ENCODE measurements at regions not wholly inside any gene's neighbourhood (a gene's known extent, or its start where the extent isn't known, plus 50 kb on each side); places are given as distances from the start of the nearest gene placed in this dataset.

DNA sequence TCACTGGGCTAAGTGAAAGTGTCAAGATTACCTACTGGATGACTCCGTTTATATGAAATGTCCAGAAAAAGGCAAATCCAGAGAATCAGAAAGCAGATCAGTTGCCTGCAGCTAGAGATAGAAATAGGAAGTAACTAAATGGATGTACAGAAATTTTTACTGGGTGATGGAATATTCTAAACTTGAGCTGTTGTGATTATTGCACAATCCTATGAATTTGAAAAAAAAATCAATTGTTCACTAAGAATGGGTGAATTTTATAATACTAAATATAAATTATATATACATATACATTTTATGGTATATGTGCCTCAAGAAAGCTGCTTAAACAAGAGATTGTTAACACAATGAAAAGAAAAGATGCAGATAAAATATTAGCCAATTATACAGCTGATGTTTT lies 181.1 kb upstream of the C16orf82 start:
- ATAC-seq = no peak
- Mint-ChIP-seq H3K36me3 (no peaks in the 10 kb centered on the region; the same call in 1 of the 2 replicates), H3K9me3 (peaks cover 23% of the 10 kb centered on the region), H3K4me3 (no peak overlapping the region), H3K27me3 (ENCODE audit: low read depth) (no peaks in the 10 kb centered on the region; the same call in 1 of the 2 replicates), H3K4me1 (no peaks in the 10 kb centered on the region), H3K27ac (no peak overlapping the region)
- DNase-seq (ENCODE audit: low spot score) = no peak
- CTCF ChIA-PET = no interaction called here
- TF ChIP-seq ATF1 (CRISPR knock-in tag; IDR thresholded peaks at IDR 0.05) (no peak), RORB (CRISPR knock-in tag; IDR thresholded peaks at IDR 0.05) (no peak), NR3C1 (CRISPR knock-in tag; conservative IDR thresholded peaks at IDR 0.05; ENCODE audit: low read depth) (no peak), SMAD3 (CRISPR knock-in tag; IDR thresholded peaks at IDR 0.05; ENCODE audit: borderline replicate concordance) (no peak), ZNF121 (CRISPR knock-in tag; IDR thresholded peaks at IDR 0.05) (no peak), ZNF423 (CRISPR knock-in tag; IDR thresholded peaks at IDR 0.05) (no peak)
- TF ChIP-seq, protein P1, sequence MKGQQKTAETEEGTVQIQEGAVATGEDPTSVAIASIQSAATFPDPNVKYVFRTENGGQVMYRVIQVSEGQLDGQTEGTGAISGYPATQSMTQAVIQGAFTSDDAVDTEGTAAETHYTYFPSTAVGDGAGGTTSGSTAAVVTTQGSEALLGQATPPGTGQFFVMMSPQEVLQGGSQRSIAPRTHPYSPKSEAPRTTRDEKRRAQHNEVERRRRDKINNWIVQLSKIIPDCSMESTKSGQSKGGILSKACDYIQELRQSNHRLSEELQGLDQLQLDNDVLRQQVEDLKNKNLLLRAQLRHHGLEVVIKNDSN (CRISPR knock-in tag; IDR thresholded peaks at IDR 0.05) = no peak
- TF ChIP-seq, protein P2, sequence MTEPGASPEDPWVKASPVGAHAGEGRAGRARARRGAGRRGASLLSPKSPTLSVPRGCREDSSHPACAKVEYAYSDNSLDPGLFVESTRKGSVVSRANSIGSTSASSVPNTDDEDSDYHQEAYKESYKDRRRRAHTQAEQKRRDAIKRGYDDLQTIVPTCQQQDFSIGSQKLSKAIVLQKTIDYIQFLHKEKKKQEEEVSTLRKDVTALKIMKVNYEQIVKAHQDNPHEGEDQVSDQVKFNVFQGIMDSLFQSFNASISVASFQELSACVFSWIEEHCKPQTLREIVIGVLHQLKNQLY (CRISPR knock-in tag; IDR thresholded peaks at IDR 0.05) = no peak
- TF ChIP-seq, protein P3, sequence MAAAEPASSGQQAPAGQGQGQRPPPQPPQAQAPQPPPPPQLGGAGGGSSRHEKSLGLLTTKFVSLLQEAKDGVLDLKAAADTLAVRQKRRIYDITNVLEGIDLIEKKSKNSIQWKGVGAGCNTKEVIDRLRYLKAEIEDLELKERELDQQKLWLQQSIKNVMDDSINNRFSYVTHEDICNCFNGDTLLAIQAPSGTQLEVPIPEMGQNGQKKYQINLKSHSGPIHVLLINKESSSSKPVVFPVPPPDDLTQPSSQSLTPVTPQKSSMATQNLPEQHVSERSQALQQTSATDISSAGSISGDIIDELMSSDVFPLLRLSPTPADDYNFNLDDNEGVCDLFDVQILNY (CRISPR knock-in tag; IDR thresholded peaks at IDR 0.05) = no peak
- TF ChIP-seq, protein P4, sequence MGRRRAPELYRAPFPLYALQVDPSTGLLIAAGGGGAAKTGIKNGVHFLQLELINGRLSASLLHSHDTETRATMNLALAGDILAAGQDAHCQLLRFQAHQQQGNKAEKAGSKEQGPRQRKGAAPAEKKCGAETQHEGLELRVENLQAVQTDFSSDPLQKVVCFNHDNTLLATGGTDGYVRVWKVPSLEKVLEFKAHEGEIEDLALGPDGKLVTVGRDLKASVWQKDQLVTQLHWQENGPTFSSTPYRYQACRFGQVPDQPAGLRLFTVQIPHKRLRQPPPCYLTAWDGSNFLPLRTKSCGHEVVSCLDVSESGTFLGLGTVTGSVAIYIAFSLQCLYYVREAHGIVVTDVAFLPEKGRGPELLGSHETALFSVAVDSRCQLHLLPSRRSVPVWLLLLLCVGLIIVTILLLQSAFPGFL (CRISPR knock-in tag; IDR thresholded peaks at IDR 0.05; ENCODE audit: borderline replicate concordance) = no peak
- TF ChIP-seq, protein P5, sequence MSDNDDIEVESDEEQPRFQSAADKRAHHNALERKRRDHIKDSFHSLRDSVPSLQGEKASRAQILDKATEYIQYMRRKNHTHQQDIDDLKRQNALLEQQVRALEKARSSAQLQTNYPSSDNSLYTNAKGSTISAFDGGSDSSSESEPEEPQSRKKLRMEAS (CRISPR knock-in tag; IDR thresholded peaks at IDR 0.05) = no peak
- POLR2A ChIA-PET = no interaction called here

- H3K36me3 Mint-ChIP-seq = no peaks in the 10 kb centered on the region; the same call in 1 of the 2 replicates
- ATAC-seq = no peak
- H3K4me3 Mint-ChIP-seq = no peak overlapping the region
- no peaks in the 10 kb centered on the region; the same call in 1 of the 2 replicates for H3K27me3 Mint-ChIP-seq (ENCODE audit: low read depth)
- ChIA-PET CTCF (no interaction called here), POLR2A (no interaction called here)
- H3K27ac Mint-ChIP-seq = no peak overlapping the region
- DNase-seq (ENCODE audit: low spot score) = no peak
- H3K4me1 Mint-ChIP-seq = no peaks in the 10 kb centered on the region
- H3K9me3 Mint-ChIP-seq = peaks cover 11% of the 10 kb centered on the region
- no peak for TF ChIP-seq ELF4 (CRISPR knock-in tag; IDR thresholded peaks at IDR 0.05; ENCODE audit: low read depth)
- no peak for TF ChIP-seq ZNF232 (CRISPR knock-in tag; IDR thresholded peaks at IDR 0.05)
- no peak for TF ChIP-seq AFF4 (CRISPR knock-in tag; IDR thresholded peaks at IDR 0.05; ENCODE audit: borderline replicate concordance)
- TF ChIP-seq FOXK1 (CRISPR knock-in tag; IDR thresholded peaks at IDR 0.05) = no peak
- TF ChIP-seq FOXJ3 (CRISPR knock-in tag; IDR thresholded peaks at IDR 0.05; ENCODE audit: borderline replicate concordance) = no peak
These were observed 177.0 kb upstream of the C16orf82 start for GRCh38 chr16:26889740-26890139.
